GM19463 (cell line): ENCODE measurements at regions not wholly inside any gene's neighbourhood (a gene's known extent, or its start where the extent isn't known, plus 50 kb on each side); places are given as distances from the start of the nearest gene placed in this dataset.
A peak's percentile ranks its signal among the peaks of the same experiment; 100 is the strongest.
"Not testable (repeated sequence)": the region's sequence is repeated elsewhere in the genome, so short reads cannot be mapped to it uniquely, and the experiment has no call there.

Experiments used
- ATAC-seq: cut with Tn5 transposase; IDR thresholded peaks from one replicate; pipeline ENCODE4 v1.9.1; 2021; ENCODE audit warnings: mild to moderate bottlenecking, moderate library complexity; ENCODE audit not compliant: unreplicated experiment

GRCh38 chr18:34280000-34280399 is 55.3 kb upstream of the NOL4 start:
- ATAC-seq = no peak

DNA sequence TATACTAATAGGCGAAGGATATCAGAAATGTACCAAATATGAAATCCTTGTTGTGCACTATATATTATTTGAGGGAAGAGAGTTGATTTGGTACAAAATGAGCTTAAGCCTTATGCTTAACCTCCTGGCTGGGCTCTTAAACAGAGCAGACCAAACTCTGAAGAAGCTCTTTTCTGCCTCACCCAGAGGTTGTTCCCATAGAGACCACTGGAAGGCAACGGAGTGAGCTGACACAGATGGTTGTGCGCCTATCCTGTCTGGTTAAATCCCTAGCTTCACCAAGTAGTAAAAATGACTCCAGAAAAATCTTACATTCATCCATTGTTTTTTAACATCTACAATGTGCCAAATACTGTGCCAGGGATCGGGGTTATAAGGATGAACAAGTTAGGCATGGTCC is 55.9 kb upstream of the NOL4 start:
- ATAC-seq = no peak

DNA sequence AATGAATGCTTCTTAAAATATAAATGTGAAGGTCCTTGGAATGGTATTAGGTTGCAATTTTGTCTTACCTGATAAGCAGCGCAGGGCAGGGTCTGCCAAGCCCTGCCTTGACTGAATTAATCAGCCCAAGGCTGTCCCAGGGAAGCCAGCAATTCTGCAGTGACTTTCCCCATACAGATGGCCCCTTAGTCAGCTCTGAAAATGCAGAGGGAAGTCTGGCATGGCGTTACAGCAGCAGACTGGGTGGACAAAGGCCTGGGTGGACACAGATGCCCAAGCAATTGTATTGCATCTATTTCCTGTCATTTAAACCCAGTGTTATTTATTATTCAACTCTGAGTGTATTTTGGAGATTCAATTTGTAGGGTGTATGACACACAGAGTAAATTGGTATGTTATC is 56.6 kb upstream of the NOL4 start:
- no peak for ATAC-seq

GRCh38 chr18:34281722-34282121 is 57.0 kb upstream of the NOL4 start:
- no peak for ATAC-seq

DNA sequence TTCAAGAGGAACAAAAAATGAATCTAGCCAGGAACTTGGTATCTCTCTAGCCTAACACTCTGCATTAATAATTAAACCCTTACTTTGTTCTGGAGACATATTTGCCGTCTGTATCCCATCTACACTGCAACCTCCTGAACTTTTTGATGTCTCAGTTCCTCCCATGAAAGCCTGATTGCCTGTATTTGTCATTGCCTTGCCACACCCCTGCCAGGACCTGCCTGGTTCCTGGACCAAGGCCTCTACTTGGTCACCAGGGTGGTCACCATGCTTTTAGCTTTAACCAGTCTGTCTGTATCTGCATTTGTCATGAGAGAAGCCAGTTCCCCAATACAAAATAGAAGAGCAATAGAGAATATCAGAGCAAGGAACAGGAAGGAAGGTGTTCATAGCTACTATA is 58.8 kb upstream of the NOL4 start:
- ATAC-seq = no peak

- no peak for ATAC-seq
Observed at GRCh38 chr18:34287825-34288224, 63.1 kb upstream of the NOL4 start.

DNA sequence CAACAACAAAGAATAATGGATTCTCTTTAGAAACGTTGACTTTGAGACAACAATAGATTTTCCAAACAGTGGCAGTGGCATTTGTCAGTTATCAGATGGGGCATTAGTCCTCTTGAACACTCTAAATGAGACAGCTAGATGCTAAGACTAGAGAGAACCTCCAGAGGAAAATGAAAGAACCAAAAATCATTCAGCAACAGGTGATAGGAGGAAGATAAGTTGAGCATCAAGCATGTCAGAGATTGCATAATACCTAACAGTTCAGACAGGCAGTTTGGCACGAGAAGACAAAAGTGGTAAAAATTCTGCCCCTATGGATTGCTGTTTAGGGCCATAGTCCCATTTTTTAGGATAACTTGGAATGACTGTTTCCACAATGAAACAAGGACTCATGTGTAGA is 67.9 kb upstream of the NOL4 start:
- ATAC-seq = no peak

DNA sequence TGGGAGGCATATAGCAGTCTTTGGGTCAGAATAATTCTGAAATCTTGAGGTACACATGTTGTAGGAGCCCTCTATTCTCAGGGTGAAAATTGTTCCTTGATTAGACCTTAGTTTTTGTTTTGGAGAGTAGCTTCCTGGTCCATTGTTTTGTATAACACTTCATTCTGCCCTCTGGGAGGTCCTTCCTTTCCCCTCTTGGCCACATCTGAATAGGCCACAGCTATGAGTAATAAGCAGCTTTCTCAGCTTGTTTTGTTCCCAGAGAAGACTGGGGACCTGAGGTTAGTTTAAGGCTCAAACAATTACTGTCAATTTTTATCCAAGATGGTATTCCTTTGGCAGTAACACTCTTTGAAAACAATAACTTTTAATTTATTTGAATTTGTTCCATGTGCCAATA is 72.6 kb upstream of the NOL4 start:
- ATAC-seq = no peak

GRCh38 chr18:34299828-34300227 is 75.1 kb upstream of the NOL4 start:
- no peak for ATAC-seq

GRCh38 chr18:34311468-34311867 is 86.8 kb upstream of the NOL4 start:
- ATAC-seq = no peak

DNA sequence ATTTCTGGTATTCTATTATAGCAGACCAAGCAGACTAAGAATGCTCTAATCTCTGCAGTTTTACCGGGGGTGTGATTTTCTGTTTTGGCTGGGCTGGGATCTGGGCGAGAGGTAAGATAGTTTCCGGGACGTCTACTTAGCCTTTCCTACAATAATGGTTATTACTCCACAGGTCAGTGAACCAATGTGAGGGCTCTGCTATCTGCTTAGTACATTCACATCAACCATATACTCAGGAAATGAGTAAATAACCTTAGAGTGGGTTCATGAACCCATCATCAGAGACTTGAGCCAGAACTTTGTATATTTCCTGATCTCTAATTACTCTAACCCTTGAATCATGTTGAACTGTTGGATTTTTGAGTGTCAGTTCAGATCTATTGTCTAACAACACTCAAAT is 90.1 kb upstream of the NOL4 start:
- no peak for ATAC-seq

DNA sequence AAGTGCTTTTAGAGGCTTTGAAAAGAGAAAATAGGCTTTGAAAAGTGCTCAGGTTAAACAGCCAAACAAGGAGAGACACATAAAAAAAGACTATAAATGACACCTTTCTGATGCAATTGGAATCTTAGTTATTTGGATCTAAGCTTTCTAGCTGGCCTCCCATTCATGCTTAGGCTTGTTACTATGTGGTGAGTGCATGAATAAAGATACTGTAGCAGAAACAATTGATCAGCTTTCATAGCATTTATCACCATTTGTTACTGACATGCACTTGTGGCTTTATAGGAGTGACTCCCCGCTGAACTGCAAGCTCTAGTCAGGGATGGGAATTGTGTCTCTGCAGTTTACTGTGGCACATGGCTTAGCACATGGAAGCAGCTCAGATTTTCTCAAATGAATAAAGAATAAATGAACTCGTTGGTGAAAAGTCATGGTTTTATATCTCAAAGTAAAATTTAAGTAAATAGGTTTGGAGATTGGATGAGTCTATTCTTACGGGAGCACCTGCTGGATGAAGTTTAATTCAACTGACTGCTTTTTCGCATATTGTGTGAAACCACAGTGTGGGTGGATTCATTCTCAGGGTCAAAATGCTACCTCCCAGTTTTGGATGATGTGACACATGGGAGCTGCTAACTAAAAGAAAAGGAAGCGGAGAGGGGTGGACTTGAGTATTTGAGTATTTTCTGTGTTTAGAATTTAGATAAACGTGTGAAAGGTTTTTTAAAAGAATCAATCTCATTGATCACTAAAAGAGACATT is 91.1 kb upstream of the NOL4 start:
- no peak for ATAC-seq

DNA sequence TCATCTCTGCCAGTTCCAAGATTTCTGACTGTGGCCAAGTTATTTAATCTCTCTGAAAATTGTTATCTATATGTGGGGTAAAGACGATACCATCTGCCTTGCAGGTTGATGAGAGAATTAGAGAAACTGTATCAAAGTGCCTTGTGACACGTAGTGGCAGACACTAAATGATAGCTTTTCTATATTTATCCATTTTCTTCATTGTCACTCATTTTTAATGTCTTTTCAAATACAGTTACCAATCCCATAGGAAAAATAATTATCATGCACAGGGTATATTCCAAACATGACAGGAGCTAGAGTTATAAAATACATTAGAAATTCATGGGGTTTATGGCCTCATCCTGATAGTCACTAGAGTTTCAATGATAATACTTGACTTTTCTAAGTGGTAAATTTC is 95.6 kb upstream of the NOL4 start:
- ATAC-seq = no peak

- peak; percentile 78 for ATAC-seq
Observed at GRCh38 chr18:34321066-34321465, 96.4 kb upstream of the NOL4 start.

DNA sequence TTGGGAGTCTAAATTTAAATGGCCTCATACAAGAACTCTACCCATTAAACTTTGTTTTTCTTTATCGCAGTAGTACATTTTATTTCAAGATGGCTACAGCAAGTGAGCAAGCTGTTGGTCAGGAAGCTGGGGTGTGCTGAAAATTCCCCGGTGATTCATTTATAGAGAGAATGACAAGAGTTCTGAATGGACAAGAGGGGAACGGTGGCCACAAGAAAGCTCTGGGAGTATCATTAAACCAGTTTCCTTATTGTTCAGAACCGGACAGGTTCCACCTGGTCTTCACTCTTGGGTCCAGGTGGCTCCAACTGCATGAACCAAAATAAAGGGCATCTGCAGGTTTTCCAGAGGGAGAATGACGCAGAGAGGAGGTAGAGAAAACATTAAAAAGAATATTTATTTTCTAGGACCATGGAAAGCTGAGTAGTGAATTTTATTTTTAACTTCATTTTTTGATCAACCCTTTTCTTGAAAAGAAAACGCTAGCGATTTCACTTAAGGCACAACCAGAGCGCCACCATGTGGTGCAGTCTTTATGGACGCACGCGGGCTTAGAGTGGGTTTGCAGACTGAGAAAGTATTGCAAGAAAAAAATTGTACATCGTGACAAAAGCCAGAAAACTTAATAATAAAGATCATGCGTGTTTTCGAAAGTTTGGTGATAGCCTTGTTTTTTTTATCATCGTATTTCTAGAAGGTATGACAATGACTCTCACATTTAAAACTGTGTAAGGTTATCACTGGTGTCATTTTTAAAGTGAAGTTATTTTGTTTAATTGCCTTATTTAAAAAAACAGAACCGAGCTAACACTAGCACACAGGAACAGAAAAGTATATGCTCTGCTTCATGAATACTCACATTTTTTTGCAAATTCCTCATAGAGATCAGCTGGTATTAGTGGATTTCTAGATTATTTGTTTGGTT is 97.9 kb upstream of the NOL4 start:
- ATAC-seq = peak; percentile 66

GRCh38 chr18:34329840-34330239 is 105.1 kb upstream of the NOL4 start:
- ATAC-seq = no peak

DNA sequence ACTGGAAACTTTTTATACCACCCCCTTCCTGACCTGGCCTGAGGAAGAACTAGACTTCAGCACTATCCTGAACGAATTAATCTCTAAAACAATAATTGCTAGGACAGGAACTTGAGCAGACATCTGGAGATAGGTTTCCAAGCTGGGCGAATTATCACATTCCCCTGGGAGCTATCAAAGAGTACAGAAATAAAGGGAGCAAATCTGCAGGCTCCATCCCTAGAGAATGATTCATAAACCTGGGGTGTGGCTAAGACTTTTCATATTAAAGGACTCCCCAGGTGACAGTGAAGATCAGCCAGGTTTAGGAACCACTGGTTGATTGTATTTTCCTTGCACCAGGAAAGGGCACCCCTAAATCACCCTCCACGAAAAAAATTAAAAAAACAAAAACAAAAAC is 105.6 kb upstream of the NOL4 start:
- no peak for ATAC-seq

- ATAC-seq = not testable (repeated sequence)
Observed at GRCh38 chr18:34330907-34331306, 106.2 kb upstream of the NOL4 start.

GRCh38 chr18:34331343-34331742 is 106.6 kb upstream of the NOL4 start:
- ATAC-seq = not testable (repeated sequence)

GRCh38 chr18:34339155-34339554 is 114.4 kb upstream of the NOL4 start:
- no peak for ATAC-seq

DNA sequence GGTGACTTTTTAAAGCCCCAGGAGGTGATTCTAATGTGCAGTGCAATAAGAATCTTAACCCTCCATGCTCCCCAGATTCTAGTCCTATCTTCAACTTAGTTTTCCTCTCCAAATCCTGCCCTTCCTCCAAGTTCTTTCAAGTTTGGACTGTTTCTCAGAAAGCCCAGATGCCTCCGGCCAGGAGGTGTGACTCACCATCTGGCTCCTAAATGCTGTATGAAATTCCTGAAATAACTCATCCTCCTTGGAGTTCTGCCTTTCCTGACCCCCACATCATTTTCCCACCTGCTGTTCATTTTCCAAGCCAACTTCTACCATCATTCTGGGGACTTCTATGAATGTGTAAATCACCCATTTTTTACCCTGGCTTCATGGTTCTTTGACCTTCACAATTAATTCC is 118.2 kb upstream of the NOL4 start:
- no peak for ATAC-seq

- ATAC-seq = no peak
Observed at GRCh38 chr18:34345738-34346137, 121.0 kb upstream of the NOL4 start.
